GM21825 (cell line): ENCODE measurements at regions not wholly inside any gene's neighbourhood (a gene's known extent, or its start where the extent isn't known, plus 50 kb on each side); places are given as distances from the start of the nearest gene placed in this dataset.
"Not testable (repeated sequence)": the region's sequence is repeated elsewhere in the genome, so short reads cannot be mapped to it uniquely, and the experiment has no call there.

Experiments used
- ATAC-seq: cut with Tn5 transposase; IDR thresholded peaks from one replicate; pipeline ENCODE4 v1.9.1; 2021; ENCODE audit warnings: mild to moderate bottlenecking, moderate library complexity; ENCODE audit not compliant: unreplicated experiment

GRCh38 chr16:75836347-75837010 lies 110.2 kb upstream of the CPHXL start:
- ATAC-seq, result no peak

- no peak for ATAC-seq
Observed at GRCh38 chr16:75837264-75837663, 111.0 kb upstream of the CPHXL start.

- ATAC-seq, result no peak
Observed at GRCh38 chr16:75837681-75838080, 111.4 kb upstream of the CPHXL start.

- ATAC-seq, result no peak
Observed at GRCh38 chr16:75841517-75841916, 115.2 kb upstream of the CPHXL start.

- ATAC-seq, result no peak
Observed at GRCh38 chr16:75847172-75847571, 120.9 kb upstream of the CPHXL start.

GRCh38 chr16:75854152-75854551 lies 127.9 kb upstream of the CPHXL start:
- ATAC-seq, result no peak

- no peak for ATAC-seq
Observed at GRCh38 chr16:75860326-75861053, 134.2 kb upstream of the CPHXL start.

- no peak for ATAC-seq
Observed at GRCh38 chr16:75861311-75862097, 135.2 kb upstream of the CPHXL start.

GRCh38 chr16:75862098-75862386 lies 135.8 kb upstream of the CPHXL start:
- ATAC-seq, result no peak

- no peak for ATAC-seq
Observed at GRCh38 chr16:75864243-75864642, 138.0 kb upstream of the CPHXL start.

- ATAC-seq, result no peak
Observed at GRCh38 chr16:75865736-75866135, 139.4 kb upstream of the CPHXL start.

GRCh38 chr16:75868636-75869632 lies 142.6 kb upstream of the CPHXL start:
- no peak for ATAC-seq

GRCh38 chr16:75881280-75881679 lies 155.0 kb upstream of the CPHXL start:
- ATAC-seq, result not testable (repeated sequence)

GRCh38 chr16:75899163-75899562 lies 172.9 kb upstream of the CPHXL start:
- ATAC-seq, result no peak

GRCh38 chr16:75908331-75909117 lies 182.2 kb upstream of the CPHXL start:
- no peak for ATAC-seq

- ATAC-seq, result no peak
Observed at GRCh38 chr16:75909746-75910145, 183.5 kb upstream of the CPHXL start.

GRCh38 chr16:75911896-75912295 lies 185.6 kb upstream of the CPHXL start:
- ATAC-seq, result no peak

- no peak for ATAC-seq
Observed at GRCh38 chr16:75913958-75914357, 187.7 kb upstream of the CPHXL start.

GRCh38 chr16:75916451-75916850 lies 190.2 kb upstream of the CPHXL start:
- ATAC-seq, result no peak

- no peak for ATAC-seq
Observed at GRCh38 chr16:75918109-75918508, 191.8 kb upstream of the CPHXL start.
